Activated CD8-positive, alpha-beta memory T cell treated with anti-CD3 and anti-CD28 coated beads for 1 hour (primary cell): ENCODE measurements at regions not wholly inside any gene's neighbourhood (a gene's known extent, or its start where the extent isn't known, plus 50 kb on each side); places are given as distances from the start of the nearest gene placed in this dataset.
"Not testable (repeated sequence)": the region's sequence is repeated elsewhere in the genome, so short reads cannot be mapped to it uniquely, and the experiment has no call there.

Experiments used
- DNase-seq, 2 donors: peaks; one replicate each; pipeline ENCODE4 v3.0.0-alpha.2; 2020; ENCODE audit warnings: low read depth in 1 of 2; ENCODE audit errors: extremely low read depth in 1 of 2

- DNase-seq = no peak
Observed at GRCh38 chr4:82194329-82194728, 179.5 kb downstream of the HNRNPD start.

GRCh38 chr4:82192017-82192673 lies 181.6 kb downstream of the HNRNPD start:
- no peak for DNase-seq

GRCh38 chr4:82181789-82182188 lies 192.0 kb downstream of the HNRNPD start:
- DNase-seq = no peak

DNA sequence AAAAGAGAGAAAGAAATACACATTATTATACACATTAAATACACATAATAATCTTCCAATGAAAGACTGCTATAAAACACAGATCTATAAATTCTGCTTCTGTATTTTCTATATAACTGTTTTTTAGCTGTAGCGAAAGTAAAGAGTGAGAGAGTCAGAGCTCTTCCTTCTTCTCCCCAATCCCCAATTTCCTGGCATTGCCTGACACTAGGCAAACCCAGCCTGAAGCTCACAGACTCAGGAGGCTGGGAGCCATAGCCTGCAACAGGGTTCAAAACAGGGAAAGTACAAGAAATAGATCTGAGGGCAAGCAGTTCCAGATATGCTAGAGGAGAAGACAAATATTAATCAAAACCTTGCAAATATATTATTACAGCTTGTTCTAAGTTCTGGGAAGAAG lies 201.6 kb downstream of the HNRNPD start:
- DNase-seq = no peak

- DNase-seq = no peak
Observed at GRCh38 chr4:82171531-82172155, 202.1 kb downstream of the HNRNPD start.

- DNase-seq = no peak
Observed at GRCh38 chr4:82149750-82150149, 224.0 kb downstream of the HNRNPD start.

GRCh38 chr4:82145850-82146249 lies 227.9 kb downstream of the HNRNPD start:
- DNase-seq = no peak

- DNase-seq = no peak
Observed at GRCh38 chr4:82140422-82140821, 233.4 kb downstream of the HNRNPD start.

GRCh38 chr4:82139287-82139686 lies 234.5 kb downstream of the HNRNPD start:
- no peak for DNase-seq

DNA sequence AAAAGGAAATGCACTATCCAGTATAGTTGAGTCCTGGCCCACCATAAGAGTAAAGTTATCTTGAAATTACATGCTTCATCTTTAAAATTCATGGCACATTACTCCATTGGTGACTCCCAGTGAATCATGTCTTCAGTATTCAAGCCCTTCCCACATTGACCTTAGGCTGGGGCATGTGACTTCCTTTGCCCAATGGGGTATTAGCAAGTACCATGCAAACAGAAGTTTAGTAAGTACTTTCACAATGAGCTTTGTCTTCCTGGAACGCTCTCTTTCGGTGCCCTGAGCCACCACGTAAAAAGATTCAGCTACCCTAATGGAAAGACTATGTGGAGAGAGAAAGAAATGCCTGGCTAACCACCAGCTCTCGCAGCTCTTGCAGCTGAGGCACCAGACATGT lies 235.4 kb downstream of the HNRNPD start:
- DNase-seq = no peak

DNA sequence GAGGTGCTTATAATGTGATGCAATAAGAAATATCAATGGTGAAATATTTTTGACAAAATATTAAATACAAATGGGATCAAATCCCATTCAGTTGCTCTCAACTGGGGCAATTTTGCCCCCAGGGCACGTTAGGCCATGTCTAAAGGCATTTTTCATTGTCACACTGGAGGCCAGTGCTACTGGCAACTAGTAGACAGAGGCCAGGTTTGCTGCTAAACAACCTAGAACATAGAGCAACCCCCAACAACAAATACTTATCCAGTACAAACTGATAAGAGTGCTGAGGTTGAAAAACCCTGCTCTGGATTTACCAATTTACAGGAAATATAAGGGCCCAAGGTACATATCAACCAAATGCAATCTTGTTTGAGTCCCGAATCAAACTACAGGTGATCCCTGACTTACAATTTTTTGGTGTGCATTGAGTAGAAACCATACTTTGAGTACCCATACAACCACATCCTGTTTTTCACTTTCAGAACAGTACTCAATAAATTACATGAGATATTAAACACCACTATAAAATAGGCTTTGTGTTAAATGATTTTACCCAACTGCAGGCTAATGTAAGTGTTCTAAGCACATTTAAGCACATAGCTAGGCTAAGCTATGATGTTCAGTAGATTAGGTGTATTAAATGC lies 237.5 kb downstream of the HNRNPD start:
- no peak for DNase-seq

DNA sequence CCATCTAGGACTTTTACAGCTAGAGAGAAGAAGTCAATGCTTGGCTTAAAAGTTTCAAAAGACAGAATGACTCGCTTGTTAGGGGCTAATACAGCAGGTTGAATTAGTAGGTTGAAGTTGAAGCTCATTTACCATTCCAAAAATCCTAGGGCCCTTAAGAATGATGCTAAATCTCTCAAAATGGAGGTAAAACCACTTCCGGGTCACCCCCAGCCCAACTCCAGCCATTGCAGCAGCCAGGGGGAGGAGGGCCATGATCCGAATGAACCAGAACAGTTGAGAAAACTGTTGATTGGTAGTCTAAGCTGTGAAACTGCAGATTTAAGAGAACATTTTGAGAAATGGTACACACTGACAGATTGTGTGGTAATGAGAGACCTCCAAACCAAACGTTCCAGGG lies 245.4 kb downstream of the HNRNPD start:
- no peak for DNase-seq

DNA sequence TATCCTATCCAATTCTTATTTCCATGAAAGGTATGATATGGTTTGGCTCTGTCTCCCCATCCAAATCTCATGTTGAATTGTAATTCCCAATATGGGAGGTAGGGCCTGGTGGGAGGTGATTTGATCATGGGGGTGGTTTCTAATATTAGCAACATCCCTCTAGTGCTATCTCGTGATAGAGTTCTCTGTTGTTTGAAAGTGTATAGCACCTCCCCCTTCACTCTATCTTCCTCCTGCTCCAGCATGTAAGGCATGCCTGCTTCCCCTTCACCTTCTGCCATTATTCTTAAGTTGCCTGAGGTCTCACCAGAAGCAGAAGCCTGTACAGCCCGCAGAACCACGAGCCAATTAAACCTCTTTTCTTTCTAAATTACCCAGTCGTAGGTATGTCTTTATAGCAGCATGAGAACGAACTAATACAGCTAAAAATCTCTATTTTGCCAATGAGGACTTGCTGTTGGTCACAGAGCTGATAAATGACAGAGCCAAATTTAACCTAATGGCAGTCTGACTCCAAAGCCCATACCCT lies 247.2 kb downstream of the HNRNPD start:
- DNase-seq = no peak

- no peak for DNase-seq
Observed at GRCh38 chr4:82125787-82126297, 247.9 kb downstream of the HNRNPD start.

DNA sequence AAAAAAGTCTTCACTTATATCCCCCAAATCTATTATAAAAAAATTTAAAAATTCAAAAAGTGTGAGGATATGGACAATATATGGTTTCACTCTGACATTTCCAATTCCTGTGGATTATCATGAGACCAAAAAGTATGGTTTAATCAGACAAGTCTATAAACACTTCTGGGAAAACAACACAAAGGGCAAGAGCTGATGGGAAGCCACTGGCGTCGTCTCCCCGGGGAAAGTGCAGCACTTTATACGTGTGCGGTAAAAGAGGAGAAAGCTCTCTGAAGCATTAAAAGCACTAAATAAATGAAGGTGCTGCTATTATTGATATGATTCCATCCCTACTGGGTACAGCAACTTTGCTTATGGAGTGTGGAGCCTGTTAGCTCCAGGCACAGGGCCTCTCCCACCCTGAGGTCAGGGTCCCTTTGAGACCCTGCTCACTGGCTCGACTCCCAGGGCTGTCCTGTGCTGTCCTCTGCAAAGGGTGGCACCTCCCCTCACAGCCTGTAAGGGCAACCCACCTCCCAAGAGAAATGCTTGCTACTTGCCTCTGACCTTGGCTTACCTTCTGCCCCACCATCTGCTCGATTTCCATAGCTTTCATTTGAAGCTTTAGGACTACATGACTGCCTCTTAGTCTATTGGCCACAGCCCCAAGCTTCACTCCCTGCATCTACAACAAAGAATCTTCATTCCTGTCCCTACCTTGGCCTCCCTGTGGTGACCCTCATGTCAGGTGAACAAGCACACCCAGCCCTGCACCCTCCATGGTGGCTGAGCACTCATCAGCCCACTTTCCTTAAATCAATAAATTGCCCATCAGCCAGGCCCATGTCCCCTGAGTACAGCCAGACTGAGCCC lies 248.6 kb downstream of the HNRNPD start:
- no peak for DNase-seq

DNA sequence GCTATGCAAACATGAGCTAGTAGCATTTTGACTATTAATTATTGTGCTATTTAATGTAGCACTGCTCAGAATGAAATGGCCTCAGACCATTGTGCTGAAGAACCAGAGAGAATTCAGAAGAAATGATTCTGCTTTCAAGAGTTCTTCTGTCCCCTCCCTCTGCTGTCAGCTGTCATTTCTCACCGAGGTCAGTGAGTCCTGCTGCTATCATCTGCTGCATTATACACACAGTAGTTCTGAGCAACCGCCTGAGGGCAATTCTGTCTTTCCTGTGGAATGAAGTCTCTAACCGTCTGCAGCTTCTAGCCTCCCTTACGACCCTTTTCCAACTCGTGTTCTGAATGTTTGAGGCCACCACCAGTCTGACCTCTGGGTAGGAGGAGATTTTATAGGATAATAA lies 249.4 kb downstream of the HNRNPD start:
- DNase-seq = no peak

GRCh38 chr4:82123934-82124333 lies 249.9 kb downstream of the HNRNPD start:
- DNase-seq = no peak

GRCh38 chr4:82115183-82115582 lies 258.6 kb downstream of the HNRNPD start:
- DNase-seq = not testable (repeated sequence)

GRCh38 chr4:82108506-82108905 lies 265.3 kb downstream of the HNRNPD start:
- DNase-seq = no peak

- DNase-seq = no peak
Observed at GRCh38 chr4:82104578-82104977, 269.2 kb downstream of the HNRNPD start.
